Common myeloid progenitor, CD34-positive (primary cell): ENCODE measurements at regions not wholly inside any gene's neighbourhood (a gene's known extent, or its start where the extent isn't known, plus 50 kb on each side); places are given as distances from the start of the nearest gene placed in this dataset.

Experiments
- CTCF ChIA-PET: fragments of 350-600 bp; sonication (Branson Sonifier 250); formaldehyde crosslinking; loops from one replicate; lab custom pipeline; 2021; ENCODE audit warnings: antibody characterized with exemption; lab: Charles Lee
- POLR2A ChIA-PET: fragments of 350-600 bp; sonication (Branson Sonifier 250); formaldehyde crosslinking; loops from one replicate; lab custom pipeline; 2021; ENCODE audit warnings: antibody characterized with exemption; lab: Charles Lee
- DNase-seq, 3 donors: peaks; one replicate each; pipeline versions ENCODE4 v3.0.0 to v3.0.0-alpha.2; 2013
- H3K27ac ChIP-seq, 2 experiments: 1 replicate in 1 of 2; 2 replicates in 1 of 2; pipeline ENCODE4 v1.7.0; 2013; ENCODE audit warnings: inconsistent platforms in 2 of 2, low read length in 2 of 2, mild to moderate bottlenecking in 2 of 2, low read depth in 1 of 2, moderate library complexity in 1 of 2; ENCODE audit not compliant: severe bottlenecking in 2 of 2, insufficient read depth in 1 of 2, poor library complexity in 1 of 2
- H3K27me3 ChIP-seq, 5 experiments: replicated peaks in 2 of 5; 1 replicate in 3 of 5; 2 replicates in 2 of 5; pipeline versions ENCODE4 v1.6.1 to v1.7.0; 2013; ENCODE audit warnings: low read length in 4 of 5, mild to moderate bottlenecking in 2 of 5, moderate library complexity in 2 of 5, inconsistent platforms in 1 of 5; ENCODE audit not compliant: insufficient read depth in 5 of 5, control insufficient read depth in 4 of 5
- H3K36me3 ChIP-seq, 4 experiments: 1 replicate in 2 of 4; 2 replicates in 2 of 4; pipeline versions ENCODE4 v1.6.1 to v1.7.0; 2013; ENCODE audit warnings: low read length in 3 of 4, control low read depth in 1 of 4, mild to moderate bottlenecking in 1 of 4; ENCODE audit not compliant: control insufficient read depth in 4 of 4, insufficient read depth in 4 of 4
- H3K4me1 ChIP-seq, 4 experiments: 1 replicate in 3 of 4; 2 replicates in 1 of 4; pipeline versions ENCODE4 v1.6.1 to v1.7.1; 2013; ENCODE audit warnings: low read length in 3 of 4, mild to moderate bottlenecking in 3 of 4, control low read depth in 1 of 4, inconsistent platforms in 1 of 4, moderate library complexity in 1 of 4; ENCODE audit not compliant: control insufficient read depth in 4 of 4, insufficient read depth in 4 of 4; ENCODE audit errors: control extremely low read depth in 1 of 4
- H3K4me3 ChIP-seq, 7 experiments: 1 replicate in 4 of 7; 2 replicates in 3 of 7; pipeline versions ENCODE4 v1.5.1 to v1.7.0; 2013; ENCODE audit warnings: mild to moderate bottlenecking in 7 of 7, low read length in 6 of 7, moderate library complexity in 6 of 7, inconsistent platforms in 2 of 7, low read depth in 2 of 7, control low read depth in 1 of 7; ENCODE audit not compliant: insufficient read depth in 4 of 7, control insufficient read depth in 1 of 7; ENCODE audit errors: extremely low read depth in 1 of 7
- H3K9me3 ChIP-seq, 5 experiments: 1 replicate in 4 of 5; 2 replicates in 1 of 5; pipeline versions ENCODE4 v1.6.1 to v1.7.1; 2013; ENCODE audit warnings: low read length in 4 of 5, mild to moderate bottlenecking in 2 of 5, inconsistent platforms in 1 of 5, low read depth in 1 of 5, moderate library complexity in 1 of 5; ENCODE audit not compliant: control insufficient read depth in 4 of 5, insufficient read depth in 2 of 5; ENCODE audit errors: control extremely low read depth in 1 of 5
- WGBS: methylation state at CpG from one replicate; pipeline ENCODE4 v1.1.5; 2013; ENCODE audit not compliant: insufficient coverage; 5-methylcytosine and 5-hydroxymethylcytosine counted together

GRCh38 chr3:144866476-144866875 is 894.9 kb downstream of the DIPK2A start:
- Histone ChIP-seq H3K4me1 (peaks cover 0 to 13% (median 7%) of the 10 kb centered on the region in 4 experiments), H3K9me3 (no peaks in the 10 kb centered on the region), H3K36me3 (no peaks in the 10 kb centered on the region), H3K27ac (no peak overlapping the region), H3K27me3 (no peaks in the 10 kb centered on the region), H3K4me3 (no peak overlapping the region)
- WGBS, result 0% methylated on average over 1 of the region's 2 CpGs
- ChIA-PET CTCF (no interaction called here), POLR2A (no interaction called here)
- peak; percentile 22 to 77 (median 65) for DNase-seq

DNA sequence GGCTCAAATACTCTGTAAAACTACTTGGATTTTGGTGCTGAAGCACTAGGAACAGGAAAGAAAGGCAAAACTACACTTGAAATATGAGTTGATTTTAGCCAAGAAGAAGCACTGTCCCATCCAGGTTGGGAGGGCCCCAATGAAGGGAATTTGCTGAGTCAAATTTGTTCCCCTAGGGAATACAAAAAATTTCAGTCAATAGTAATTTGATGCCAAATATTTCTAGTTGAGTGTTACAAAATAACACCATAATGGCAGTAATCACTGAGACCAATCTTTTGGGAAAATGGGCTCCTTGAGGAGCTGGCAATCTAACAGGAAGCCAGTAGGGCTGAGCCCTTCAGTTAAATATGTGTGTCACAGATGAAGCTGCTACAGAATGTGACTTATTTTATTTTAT is 896.9 kb downstream of the DIPK2A start:
- H3K4me1 ChIP-seq, result peaks cover 0 to 13% (median 7%) of the 10 kb centered on the region in 4 experiments
- no peaks in the 10 kb centered on the region for H3K9me3 ChIP-seq
- DNase-seq, result no peak
- no peaks in the 10 kb centered on the region for H3K27me3 ChIP-seq
- POLR2A ChIA-PET, result no interaction called here
- H3K36me3 ChIP-seq, result no peaks in the 10 kb centered on the region
- no peak overlapping the region for H3K4me3 ChIP-seq
- CTCF ChIA-PET, result no interaction called here
- H3K27ac ChIP-seq, result no peak overlapping the region

DNA sequence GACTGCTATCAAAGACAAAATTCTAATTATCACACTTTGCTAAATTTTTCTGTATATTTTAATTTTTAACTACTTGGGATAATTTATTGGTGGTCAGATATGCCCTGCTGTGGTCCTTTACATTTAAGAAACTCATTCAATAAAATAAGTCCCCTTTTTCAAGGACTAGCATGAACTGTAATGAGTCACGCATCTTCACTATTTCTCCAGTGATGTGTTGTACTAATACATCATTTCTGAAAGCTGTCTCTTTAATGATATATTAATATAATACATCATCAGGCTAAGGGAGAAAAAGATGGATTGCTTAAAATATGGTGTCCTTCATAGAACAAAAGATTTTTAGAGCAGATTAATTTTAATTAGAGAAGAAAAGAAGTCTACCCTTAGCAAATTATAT is 901.4 kb downstream of the DIPK2A start:
- no peak overlapping the region for H3K27ac ChIP-seq
- WGBS, result no CpG with 5 or more reads among the region's 1 CpG
- no peaks in the 10 kb centered on the region for H3K4me1 ChIP-seq
- H3K4me3 ChIP-seq, result no peak overlapping the region
- H3K27me3 ChIP-seq, result no peaks in the 10 kb centered on the region
- H3K36me3 ChIP-seq, result no peaks in the 10 kb centered on the region
- H3K9me3 ChIP-seq, result no peaks in the 10 kb centered on the region
- ChIA-PET POLR2A (no interaction called here), CTCF (no interaction called here)
- no peak for DNase-seq

GRCh38 chr3:144875211-144875610 is 903.6 kb downstream of the DIPK2A start:
- DNase-seq, result no peak
- ChIA-PET CTCF (interaction anchor here (1.3 kb wide), 1 partner anchor 14 kb away, joined by 3 read pairs; no protein-coding TSS in a partner anchor), POLR2A (no interaction called here)
- Histone ChIP-seq H3K4me1 (no peaks in the 10 kb centered on the region), H3K36me3 (no peaks in the 10 kb centered on the region), H3K27ac (no peak overlapping the region), H3K4me3 (no peak overlapping the region), H3K9me3 (no peaks in the 10 kb centered on the region), H3K27me3 (no peaks in the 10 kb centered on the region)

DNA sequence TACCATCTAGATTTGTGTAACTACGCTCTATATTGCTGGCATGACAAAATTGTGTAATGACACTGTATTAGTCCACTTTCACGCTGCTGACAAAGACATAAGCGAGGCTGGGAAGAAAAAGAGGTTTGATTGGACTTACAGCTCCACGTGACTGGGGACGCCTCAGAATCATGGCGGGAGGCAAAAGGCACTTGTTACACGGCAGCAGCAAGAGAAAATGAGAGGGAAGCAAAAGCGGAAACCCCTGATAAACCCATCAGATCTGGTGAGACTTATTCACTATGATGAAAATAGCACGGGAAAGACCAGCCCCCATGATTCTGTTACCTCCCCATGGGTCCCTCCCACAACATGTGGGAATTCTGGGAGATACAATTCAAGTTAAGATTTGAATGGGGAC is 905.7 kb downstream of the DIPK2A start:
- Histone ChIP-seq H3K36me3 (no peaks in the 10 kb centered on the region), H3K9me3 (no peaks in the 10 kb centered on the region), H3K27ac (no peak overlapping the region), H3K4me1 (no peaks in the 10 kb centered on the region), H3K27me3 (no peaks in the 10 kb centered on the region), H3K4me3 (no peak overlapping the region)
- DNase-seq, result no peak
- ChIA-PET POLR2A (interaction anchor here (0.5 kb wide), 1 partner anchor 31 kb away, joined by 3 read pairs; no protein-coding TSS in a partner anchor), CTCF (no interaction called here)
- 94% methylated on average over 6 of the region's 9 CpGs for WGBS

GRCh38 chr3:144879701-144880100 is 908.1 kb downstream of the DIPK2A start:
- Histone ChIP-seq H3K4me3 (no peak overlapping the region), H3K27ac (no peak overlapping the region), H3K36me3 (no peaks in the 10 kb centered on the region), H3K4me1 (no peaks in the 10 kb centered on the region), H3K9me3 (no peaks in the 10 kb centered on the region), H3K27me3 (no peaks in the 10 kb centered on the region)
- no peak for DNase-seq
- ChIA-PET CTCF (no interaction called here), POLR2A (no interaction called here)
- WGBS, result no CpG with 5 or more reads among the region's 3 CpGs

DNA sequence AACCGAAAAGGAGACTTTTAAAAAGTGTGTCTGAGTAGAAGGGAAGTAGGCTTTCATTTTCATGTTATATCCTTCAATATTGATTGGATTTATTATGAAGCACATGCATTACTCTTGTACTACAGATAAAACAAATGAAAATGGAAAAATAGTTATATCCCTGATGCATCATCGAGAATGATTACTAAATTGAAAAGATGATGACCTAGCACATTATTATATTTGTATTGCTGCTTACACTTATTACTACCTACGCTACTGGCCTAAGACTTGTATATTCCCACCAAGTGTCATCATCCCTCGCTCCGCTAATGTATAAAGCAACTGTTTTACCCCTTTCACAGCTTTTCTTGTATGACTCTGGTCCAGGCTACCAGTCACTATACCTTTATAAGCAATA is 922.4 kb downstream of the DIPK2A start:
- no peaks in the 10 kb centered on the region for H3K9me3 ChIP-seq
- H3K4me3 ChIP-seq, result no peak overlapping the region
- H3K27ac ChIP-seq, result no peak overlapping the region
- no peaks in the 10 kb centered on the region for H3K4me1 ChIP-seq
- no peak for DNase-seq
- CTCF ChIA-PET, result no interaction called here
- H3K27me3 ChIP-seq, result no peaks in the 10 kb centered on the region
- POLR2A ChIA-PET, result no interaction called here
- no peaks in the 10 kb centered on the region for H3K36me3 ChIP-seq
- WGBS, result 100% methylated on average over 3 of the region's 5 CpGs
